GM23338 (cell line): ENCODE measurements at regions not wholly inside any gene's neighbourhood (a gene's known extent, or its start where the extent isn't known, plus 50 kb on each side); places are given as distances from the start of the nearest gene placed in this dataset.

Experiments used
- ATAC-seq: fragments of 200-7000 bp; cut with Tn5 transposase; 3 replicates; pipeline ENCODE4 v1.9.1; 2020
- DNase-seq: peaks from one replicate; pipeline ENCODE4 v3.0.0-alpha.2; 2015; ENCODE audit warnings: low spot score
- H2AFZ ChIP-seq: fragments of 200-600 bp; sonication (generic); 2 replicates; pipeline ENCODE4 v1.8.0; 2016; ENCODE audit warnings: antibody characterized with exemption, mild to moderate bottlenecking, moderate library complexity
- H3F3A ChIP-seq: fragments of 200-600 bp; sonication (generic); replicated peaks from 2 replicates; pipeline ENCODE4 v1.8.0; 2017; ENCODE audit warnings: antibody characterized with exemption, mixed run types, low read depth
- H3K27ac ChIP-seq: fragments of 200-600 bp; sonication (generic); 2 replicates; pipeline ENCODE4 v1.6.1; 2016; ENCODE audit warnings: low read depth
- H3K27me3 ChIP-seq: fragments of 200-600 bp; sonication (generic); 2 replicates; pipeline ENCODE4 v1.8.0; 2016; ENCODE audit warnings: mild to moderate bottlenecking, mixed run types, moderate library complexity; ENCODE audit not compliant: insufficient read depth
- H3K36me3 ChIP-seq: fragments of 200-600 bp; sonication (generic); 2 replicates; pipeline ENCODE4 v1.8.0; 2016; ENCODE audit warnings: mild to moderate bottlenecking; ENCODE audit not compliant: insufficient read depth
- H3K4me1 ChIP-seq: fragments of 200-600 bp; sonication (generic); 2 replicates; pipeline ENCODE4 v1.8.0; 2016; ENCODE audit warnings: mild to moderate bottlenecking, moderate library complexity; ENCODE audit not compliant: insufficient read depth
- H3K4me2 ChIP-seq: fragments of 200-600 bp; sonication (generic); 2 replicates; pipeline ENCODE4 v1.7.1; 2017; ENCODE audit warnings: mixed run types
- H3K4me3 ChIP-seq: fragments of 200-600 bp; sonication (generic); 2 replicates; pipeline ENCODE4 v1.6.1; 2016; ENCODE audit warnings: mixed run types
- H3K79me2 ChIP-seq: fragments of 200-600 bp; sonication (generic); replicated peaks from 2 replicates; pipeline ENCODE4 v1.8.0; 2017; ENCODE audit warnings: mild to moderate bottlenecking; ENCODE audit not compliant: insufficient read depth
- H3K9me2 ChIP-seq: fragments of 200-600 bp; sonication (generic); 2 replicates; pipeline ENCODE4 v1.8.0; 2017; ENCODE audit not compliant: insufficient read depth
- H4K20me1 ChIP-seq: fragments of 200-600 bp; sonication (generic); replicated peaks from 2 replicates; pipeline ENCODE4 v1.8.0; 2017; ENCODE audit warnings: mild to moderate bottlenecking; ENCODE audit not compliant: insufficient read depth
- H3K27ac Mint-ChIP-seq: 2 replicates; pipeline ENCODE4 v1.8.0; 2020; ENCODE audit warnings: inconsistent platforms, mild to moderate bottlenecking, moderate library complexity, mixed read lengths
- H3K27me3 Mint-ChIP-seq: 3 replicates; pipeline ENCODE4 v1.8.0; 2022; ENCODE audit warnings: low read depth, mild to moderate bottlenecking, moderate library complexity, mixed read lengths, inconsistent platforms; ENCODE audit not compliant: insufficient read depth, poor library complexity
- H3K36me3 Mint-ChIP-seq: 3 replicates; pipeline ENCODE4 v1.8.0; 2021; ENCODE audit warnings: low read depth, mild to moderate bottlenecking, inconsistent platforms, moderate library complexity, mixed read lengths
- H3K4me1 Mint-ChIP-seq: 3 replicates; pipeline ENCODE4 v1.8.0; 2020; ENCODE audit warnings: mild to moderate bottlenecking, inconsistent platforms, mixed read lengths
- H3K4me3 Mint-ChIP-seq: 3 replicates; pipeline ENCODE4 v1.8.0; 2021; ENCODE audit warnings: moderate library complexity, mild to moderate bottlenecking, inconsistent platforms, mixed read lengths
- H3K9me3 Mint-ChIP-seq: 3 replicates; pipeline ENCODE4 v1.8.0; 2020; ENCODE audit warnings: moderate library complexity, mild to moderate bottlenecking, inconsistent platforms, mixed read lengths
- CREB1 ChIP-seq: fragments of 250-450 bp; sonication (Bioruptor Pico); IDR thresholded peaks from 2 replicates; pipeline ENCODE4 v1.5.0; 2020; ENCODE audit warnings: low read depth, mild to moderate bottlenecking, moderate library complexity
- CTCF ChIP-seq, 2 experiments: fragments of 200-600 bp in 1 of 2; sonication (generic) in 1 of 2; conservative IDR thresholded peaks; 2 replicates each; pipeline versions ENCODE4 v1.5.1 to v1.6.1; 2016 to 2017; ENCODE audit warnings: antibody characterized with exemption in 2 of 2, low read depth in 2 of 2, mild to moderate bottlenecking in 2 of 2, moderate library complexity in 1 of 2
- ETS1 ChIP-seq: IDR thresholded peaks from 2 replicates; pipeline ENCODE4 v1.6.1; 2016; ENCODE audit warnings: antibody characterized with exemption
- EZH2 ChIP-seq: fragments of 200-600 bp; sonication (generic); IDR thresholded peaks from one replicate; pipeline ENCODE4 v1.8.0; 2017; ENCODE audit warnings: antibody characterized with exemption, mild to moderate bottlenecking, low read depth; ENCODE audit not compliant: unreplicated experiment
- EZH2phosphoT487 ChIP-seq: fragments of 200-600 bp; sonication (generic); IDR thresholded peaks from one replicate; pipeline ENCODE4 v1.8.1; 2018; ENCODE audit warnings: antibody characterized with exemption; ENCODE audit not compliant: unreplicated experiment
- JUNB ChIP-seq: IDR thresholded peaks from one replicate; pipeline ENCODE4 v1.6.1; 2016; ENCODE audit warnings: antibody characterized with exemption; ENCODE audit not compliant: unreplicated experiment
- NANOG ChIP-seq: IDR thresholded peaks from 2 replicates; pipeline ENCODE4 v1.6.1; 2016; ENCODE audit warnings: antibody characterized with exemption, borderline replicate concordance
- POLR2AphosphoS5 ChIP-seq: IDR thresholded peaks from 2 replicates; pipeline ENCODE4 v1.6.1; 2016; ENCODE audit warnings: antibody characterized with exemption, low read depth
- REST ChIP-seq: IDR thresholded peaks from one replicate; pipeline ENCODE4 v1.6.1; 2018; ENCODE audit warnings: antibody characterized with exemption; ENCODE audit not compliant: unreplicated experiment
- STAT1 ChIP-seq: IDR thresholded peaks from one replicate; pipeline ENCODE4 v1.6.1; 2016; ENCODE audit warnings: antibody characterized with exemption; ENCODE audit not compliant: unreplicated experiment
- ZNF114 ChIP-seq: fragments of 250-450 bp; sonication (Bioruptor Pico); IDR thresholded peaks from 2 replicates; pipeline ENCODE4 v1.5.0; 2020; ENCODE audit warnings: mild to moderate bottlenecking, moderate library complexity
- ZNF331 ChIP-seq: fragments of 250-450 bp; sonication (Bioruptor Pico); IDR thresholded peaks from 2 replicates; pipeline ENCODE4 v1.5.0; 2020; ENCODE audit warnings: low read depth, mild to moderate bottlenecking, moderate library complexity

- TF ChIP-seq REST = no peak
Observed at GRCh38 chr1:57947471-57947870, 523.6 kb upstream of the DAB1 start (continued).

- no peak overlapping the region for H3K4me3 Mint-ChIP-seq
- Histone ChIP-seq H3K4me1 (no peaks in the 10 kb centered on the region), H2AFZ (no peak overlapping the region), H3K36me3 (no peaks in the 10 kb centered on the region), H3K27me3 (no peaks in the 10 kb centered on the region), H3K4me2 (no peak overlapping the region), H3K4me3 (no peak overlapping the region), H3K79me2 (no peaks in the 10 kb centered on the region), H3K27ac (no peak overlapping the region), H4K20me1 (no peaks in the 10 kb centered on the region), H3K9me2 (0 out of 2 replicates have a peak, but pooled peaks cover 4% of the 10 kb centered on the region), H3F3A (0 out of 2 replicates have a peak, but pooled peaks cover 2% of the 10 kb centered on the region)
- H3K9me3 Mint-ChIP-seq = no peaks in the 10 kb centered on the region
- peaks cover 2% of the 10 kb centered on the region for H3K27me3 Mint-ChIP-seq
- no peaks in the 10 kb centered on the region for H3K36me3 Mint-ChIP-seq
- no peak for DNase-seq
- H3K4me1 Mint-ChIP-seq = no peaks in the 10 kb centered on the region; the same call in 2 of the 3 replicates
- ATAC-seq = no peak
- no peak overlapping the region for H3K27ac Mint-ChIP-seq
- TF ChIP-seq ZNF114 (no peak), REST (no peak), JUNB (no peak), ETS1 (no peak), CTCF (conservative IDR thresholded peaks at IDR 0.05; ENCODE audit: low read depth in 2 of 2) (no peak), POLR2AphosphoS5 (no peak), EZH2phosphoT487 (no peak), ZNF331 (CRISPR knock-in tag) (no peak), CREB1 (CRISPR knock-in tag) (no peak), EZH2 (no peak), NANOG (no peak), STAT1 (no peak)
Observed at GRCh38 chr1:57945045-57945444, 521.2 kb upstream of the DAB1 start.
